HG03280 (cell line): ENCODE measurements at regions not wholly inside any gene's neighbourhood (a gene's known extent, or its start where the extent isn't known, plus 50 kb on each side); places are given as distances from the start of the nearest gene placed in this dataset.
"Not testable (repeated sequence)": the region's sequence is repeated elsewhere in the genome, so short reads cannot be mapped to it uniquely, and the experiment has no call there.

Source experiments
- ATAC-seq: cut with Tn5 transposase; IDR thresholded peaks from one replicate; pipeline ENCODE4 v1.9.1; 2021; ENCODE audit warnings: mild to moderate bottlenecking, moderate library complexity; ENCODE audit not compliant: unreplicated experiment

- ATAC-seq, result no peak
Observed at GRCh38 chr3:27661797-27662196, 60.3 kb downstream of the EOMES start.

DNA sequence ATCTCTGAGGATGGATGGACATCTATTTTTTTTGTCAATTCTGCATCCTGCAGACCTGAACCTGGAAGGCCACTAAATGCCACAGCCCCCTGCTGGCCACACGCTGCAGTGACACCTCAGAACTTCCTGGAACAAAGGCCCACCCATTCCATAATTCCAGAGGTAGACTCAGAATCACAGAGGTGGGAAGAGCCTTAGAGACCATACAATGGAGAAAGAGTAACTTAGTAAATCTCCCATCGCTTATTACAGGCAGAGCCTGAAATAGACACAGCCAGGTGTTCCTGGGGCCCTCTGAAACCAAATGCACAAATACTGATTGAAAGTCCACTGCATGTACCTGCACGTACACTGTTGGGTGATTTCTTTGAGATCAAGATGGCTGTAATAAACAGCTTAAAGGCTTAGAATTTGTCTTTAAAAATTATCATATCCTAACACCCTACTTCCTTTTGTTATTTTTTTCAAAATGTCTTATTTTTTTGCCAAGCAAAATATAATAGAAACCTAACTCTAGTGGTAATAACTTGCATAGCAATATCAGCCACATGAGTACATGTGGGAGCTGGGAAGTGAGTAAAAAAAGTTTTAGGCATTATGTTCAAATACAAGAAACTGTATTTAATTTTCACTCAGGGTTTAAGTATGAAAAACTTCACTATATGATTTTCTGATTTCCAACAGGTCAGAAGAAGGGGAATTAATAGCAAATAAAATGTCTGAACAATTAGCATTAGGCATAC lies 62.7 kb downstream of the EOMES start:
- ATAC-seq, result peak; percentile 77

DNA sequence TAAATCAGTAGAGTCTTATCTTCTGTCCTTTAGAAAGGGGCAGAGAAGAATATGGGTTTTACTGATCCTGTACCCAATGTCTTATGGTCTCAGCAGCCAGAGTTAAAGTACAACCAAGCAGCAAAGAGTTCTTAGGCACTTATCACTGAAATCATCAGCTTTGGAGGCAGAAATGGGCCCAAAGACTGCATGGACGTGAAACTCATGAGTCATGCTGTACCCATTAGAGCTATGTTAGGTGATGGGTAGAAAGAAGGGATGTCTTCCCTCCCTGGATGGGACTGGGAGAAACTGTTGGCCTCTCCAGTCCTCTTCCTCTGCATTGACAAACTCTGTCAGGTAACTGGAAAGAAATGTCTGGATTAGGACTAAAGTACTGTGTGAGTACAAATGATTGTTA lies 63.4 kb downstream of the EOMES start:
- no peak for ATAC-seq

- ATAC-seq, result no peak
Observed at GRCh38 chr3:27657871-27658270, 64.3 kb downstream of the EOMES start.

DNA sequence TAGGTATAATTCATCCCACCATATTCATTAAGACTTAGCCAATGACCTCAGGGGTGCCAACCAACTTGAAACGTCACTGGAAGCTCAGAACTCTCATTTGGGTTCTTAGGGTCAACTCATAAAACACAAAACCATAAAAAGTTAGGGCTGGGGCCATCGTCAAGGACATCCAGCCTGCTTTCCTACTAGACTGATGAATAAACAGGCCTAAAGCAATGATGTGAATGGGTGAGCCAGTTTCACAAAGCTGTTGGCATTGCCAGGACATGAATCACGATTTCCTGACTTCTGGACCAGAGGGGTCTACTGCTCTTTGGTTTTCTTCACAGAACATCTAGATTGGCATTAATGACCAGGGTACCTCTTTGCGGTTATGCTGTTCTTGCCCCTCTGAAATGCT lies 64.7 kb downstream of the EOMES start:
- no peak for ATAC-seq

DNA sequence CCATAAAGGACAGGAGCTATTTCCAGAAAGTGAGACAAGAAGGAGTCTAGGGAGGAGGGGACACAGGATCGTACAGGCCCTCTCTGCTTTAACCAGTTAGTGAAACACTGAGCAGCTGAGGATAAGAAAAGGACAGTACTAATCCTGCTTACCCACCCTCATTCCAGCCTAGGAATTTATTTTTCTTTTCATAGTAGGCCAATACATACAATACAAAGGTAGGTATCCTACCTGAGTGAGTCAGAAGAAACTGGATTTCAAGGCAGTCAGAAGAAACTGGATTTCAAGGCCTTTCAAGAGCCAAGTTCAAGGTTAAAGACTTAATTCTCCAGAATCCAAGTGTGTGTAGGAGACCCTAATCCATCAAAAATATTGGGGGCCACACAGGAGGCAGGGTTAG lies 65.3 kb downstream of the EOMES start:
- ATAC-seq, result no peak

DNA sequence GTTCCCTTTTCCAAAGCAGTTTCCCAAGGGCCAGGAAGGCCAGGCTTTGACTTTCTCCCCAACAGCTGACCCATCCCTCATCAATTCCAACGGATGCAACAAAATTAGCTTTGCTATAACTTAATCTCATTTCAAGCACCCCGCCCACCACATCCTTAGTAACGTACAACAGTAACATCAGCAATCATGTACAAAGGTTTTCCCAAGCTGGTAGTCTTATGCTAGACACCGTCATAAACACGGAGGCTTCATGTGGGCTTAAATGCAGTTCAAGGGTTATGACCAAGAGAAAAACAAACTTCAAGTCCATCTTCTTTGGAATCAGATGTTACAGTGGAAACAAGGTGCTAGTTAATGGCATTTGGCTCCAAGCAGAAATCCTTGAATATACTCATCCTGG lies 66.6 kb downstream of the EOMES start:
- no peak for ATAC-seq

DNA sequence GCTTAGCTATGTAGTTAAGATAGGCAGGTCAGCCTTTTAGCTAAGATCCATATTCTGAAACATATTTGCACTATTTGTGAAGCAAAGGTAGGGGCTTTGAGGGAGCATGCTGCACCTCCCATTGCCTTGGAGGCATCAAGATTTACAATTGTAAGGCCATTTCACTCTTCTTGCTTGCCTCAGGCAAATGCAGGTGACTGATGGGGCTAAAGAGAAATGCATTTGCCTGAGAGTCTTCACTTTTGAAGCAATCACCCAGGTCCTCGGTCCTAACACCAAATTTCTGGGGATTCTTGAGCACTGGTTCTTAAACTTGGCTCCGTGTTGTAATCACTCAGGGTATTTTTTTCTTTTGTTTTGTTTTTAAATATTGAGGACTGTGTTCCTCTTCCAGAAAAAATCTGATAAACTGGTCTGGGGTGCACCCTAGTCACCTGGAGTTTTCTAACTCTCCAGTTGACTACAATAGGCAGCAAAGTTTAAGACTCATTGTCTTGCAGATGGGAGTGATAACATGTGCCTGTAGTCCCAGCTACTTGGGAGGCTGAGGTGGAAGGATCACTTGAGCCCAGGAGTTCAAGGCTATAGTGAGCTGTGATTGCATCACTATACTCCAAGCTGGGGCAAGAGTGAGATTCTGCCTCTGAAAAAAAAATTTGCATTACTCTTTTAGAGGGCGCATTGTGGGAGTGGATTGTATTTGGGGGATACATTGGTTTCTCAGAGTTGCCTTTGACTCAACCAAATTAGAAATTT lies 68.1 kb downstream of the EOMES start:
- no peak for ATAC-seq

DNA sequence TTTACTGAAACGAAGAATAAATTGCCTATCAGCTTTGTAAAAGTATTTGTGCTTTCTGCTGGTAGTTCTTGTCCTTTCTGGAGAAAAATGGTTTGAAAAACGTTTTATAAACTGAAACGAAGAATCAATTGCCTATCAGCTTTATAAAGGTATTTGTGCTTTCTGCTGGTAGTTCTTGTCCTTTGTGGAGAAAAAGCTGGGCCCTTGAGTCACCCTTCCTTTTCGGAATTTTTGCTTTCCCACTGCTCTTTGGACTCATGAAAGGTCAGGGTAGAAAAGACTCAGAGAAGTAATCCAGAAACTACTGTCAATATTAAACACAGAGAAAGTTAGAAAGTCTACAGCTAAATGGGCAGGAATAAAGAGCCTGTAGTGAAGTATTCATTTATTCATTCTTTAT lies 72.8 kb downstream of the EOMES start:
- no peak for ATAC-seq

- no peak for ATAC-seq
Observed at GRCh38 chr3:27646896-27647295, 75.2 kb downstream of the EOMES start.

GRCh38 chr3:27644941-27645340 lies 77.2 kb downstream of the EOMES start:
- ATAC-seq, result no peak

- no peak for ATAC-seq
Observed at GRCh38 chr3:27643355-27643754, 78.8 kb downstream of the EOMES start.

- no peak for ATAC-seq
Observed at GRCh38 chr3:27642796-27643195, 79.3 kb downstream of the EOMES start.

DNA sequence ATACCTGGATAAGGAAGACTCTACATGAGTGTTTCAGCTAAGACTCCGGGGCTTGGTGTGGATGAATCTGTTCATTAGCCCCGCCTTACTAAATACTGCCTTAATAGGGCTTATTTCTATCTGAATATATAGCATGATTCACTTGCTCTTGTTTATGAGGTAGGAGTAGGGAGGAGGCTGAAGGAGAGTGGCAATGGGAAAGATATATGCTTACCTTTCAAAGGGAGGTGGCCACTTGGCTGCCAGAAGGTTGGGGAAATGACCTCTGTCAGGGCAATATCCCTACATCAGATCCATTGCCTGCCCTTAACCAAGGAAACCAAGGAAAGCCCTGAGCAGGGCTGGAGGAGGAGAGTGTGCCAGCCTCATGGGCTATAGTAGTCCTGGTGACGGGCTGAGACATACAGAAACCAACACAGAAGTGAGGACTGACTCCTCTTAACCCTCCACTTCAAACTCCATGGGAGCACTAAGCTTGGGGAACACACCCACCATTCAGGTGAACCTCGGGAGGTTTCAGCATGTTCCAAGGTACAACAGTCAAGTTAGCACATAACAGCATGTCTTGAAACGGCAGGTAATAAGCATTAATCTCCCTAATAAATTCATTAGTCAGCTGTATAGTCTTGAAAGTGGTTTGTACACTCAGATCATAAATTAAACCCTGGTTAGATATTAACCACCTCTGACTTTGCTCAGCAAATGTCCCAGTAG lies 80.1 kb downstream of the EOMES start:
- ATAC-seq, result no peak

DNA sequence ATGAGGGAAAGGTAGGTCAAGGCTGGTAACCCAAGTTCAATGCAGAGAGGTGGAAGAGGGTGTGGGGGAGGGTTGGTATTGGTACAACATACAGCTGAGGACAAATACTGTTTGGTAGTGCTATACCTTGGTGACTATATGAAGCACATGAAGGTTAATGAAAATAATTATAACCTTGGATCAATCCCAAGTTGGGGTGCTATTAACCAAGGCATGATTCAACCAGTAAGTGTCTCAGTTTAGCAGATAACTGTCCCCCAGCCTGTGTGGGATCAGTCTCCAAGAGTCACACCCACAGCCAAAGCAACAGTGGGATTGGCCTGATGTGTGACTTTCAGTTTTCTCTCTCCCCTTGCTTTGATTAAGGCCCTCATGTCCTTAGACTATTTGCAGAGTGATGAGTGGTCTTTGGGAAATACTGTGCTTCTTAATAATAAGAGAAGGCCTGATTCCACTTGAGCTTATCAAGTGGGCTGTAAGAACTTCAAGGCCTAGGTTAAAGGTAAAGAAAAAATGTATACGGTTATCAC lies 80.8 kb downstream of the EOMES start:
- no peak for ATAC-seq

GRCh38 chr3:27639271-27639670 lies 82.9 kb downstream of the EOMES start:
- no peak for ATAC-seq

DNA sequence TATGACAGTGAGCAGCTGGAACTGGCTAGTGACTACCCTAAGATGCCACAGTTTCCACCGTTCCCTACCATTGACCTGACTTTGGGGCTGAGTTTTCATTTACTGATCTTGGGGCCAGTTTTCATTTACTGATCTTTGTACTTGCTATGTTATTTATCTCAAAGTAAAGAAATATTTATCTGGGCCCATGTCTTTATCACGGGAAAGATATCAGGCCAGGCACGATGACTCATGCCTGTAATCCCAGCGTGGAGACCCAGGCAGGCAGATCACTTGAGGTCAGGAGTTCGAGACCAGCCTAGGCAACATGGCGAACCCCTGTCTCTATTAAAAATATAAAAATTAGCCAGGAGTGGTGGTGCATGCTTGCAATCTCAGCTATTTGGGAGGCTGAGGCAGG lies 83.5 kb downstream of the EOMES start:
- ATAC-seq, result no peak

GRCh38 chr3:27637346-27637995 lies 84.7 kb downstream of the EOMES start:
- ATAC-seq, result no peak

- not testable (repeated sequence) for ATAC-seq
Observed at GRCh38 chr3:27635006-27635405, 87.1 kb downstream of the EOMES start.

DNA sequence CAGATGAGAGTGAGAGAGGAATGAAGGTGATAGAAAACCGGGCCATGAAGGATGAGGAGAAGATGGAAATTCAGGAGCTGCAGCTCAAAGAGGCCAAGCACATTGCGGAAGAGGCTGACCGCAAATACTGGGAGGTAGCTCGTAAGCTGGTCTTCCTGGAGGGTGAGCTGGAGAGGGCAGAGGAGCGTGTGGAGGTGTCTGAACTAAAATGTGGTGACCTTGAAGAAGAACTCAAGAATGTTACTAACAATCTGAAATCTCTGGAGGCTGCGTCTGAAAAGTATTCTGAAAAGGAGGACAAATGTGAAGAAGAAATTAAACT lies 88.9 kb downstream of the EOMES start:
- no peak for ATAC-seq
